Keratinocyte (primary cell): ENCODE measurements at regions not wholly inside any gene's neighbourhood (a gene's known extent, or its start where the extent isn't known, plus 50 kb on each side); places are given as distances from the start of the nearest gene placed in this dataset.

Experiments used
- DNase-seq: peaks from one replicate; pipeline ENCODE4 v3.0.0-alpha.2; 2011; ENCODE audit warnings: low read depth, missing footprints, low spot score
- FAIRE-seq: peaks from 2 replicates; lab custom pipeline; 2011; peaks lifted over from hg19 to GRCh38; lab: Jason Lieb, UNC
- H2AFZ ChIP-seq: 2 replicates; pipeline ENCODE4 v1.6.0; 2012; ENCODE audit warnings: low read length, control low read depth, inconsistent platforms; ENCODE audit not compliant: control insufficient read depth
- H3K27ac ChIP-seq: 2 replicates; pipeline ENCODE4 v1.5.1; 2011; ENCODE audit warnings: low read length; ENCODE audit not compliant: control insufficient read depth, insufficient read depth
- H3K27me3 ChIP-seq: 3 replicates; pipeline ENCODE4 v1.6.0; 2011; ENCODE audit warnings: low read length; ENCODE audit not compliant: control insufficient read depth, insufficient read depth; ENCODE audit errors: extremely low read depth
- H3K36me3 ChIP-seq, 2 experiments: 2 replicates in 1 of 2; 3 replicates in 1 of 2; pipeline ENCODE4 v1.5.1; 2011; ENCODE audit warnings: low read length in 2 of 2, mild to moderate bottlenecking in 1 of 2; ENCODE audit not compliant: control insufficient read depth in 2 of 2, insufficient read depth in 2 of 2; ENCODE audit errors: extremely low read depth in 1 of 2
- H3K4me1 ChIP-seq: 3 replicates; pipeline ENCODE4 v1.5.1; 2011; ENCODE audit warnings: low read length; ENCODE audit not compliant: control insufficient read depth, insufficient read depth; ENCODE audit errors: extremely low read depth
- H3K4me2 ChIP-seq: 3 replicates; pipeline ENCODE4 v1.6.0; 2011; ENCODE audit warnings: low read depth, low read length; ENCODE audit not compliant: control insufficient read depth, insufficient read depth; ENCODE audit errors: extremely low read depth
- H3K4me3 ChIP-seq, 3 experiments: fragments of 200-600 bp in 1 of 3; sonication (generic) in 1 of 3; 2 replicates in 2 of 3; 3 replicates in 1 of 3; pipeline ENCODE4 v1.5.1; 2011 to 2016; ENCODE audit warnings: low read length in 3 of 3, mild to moderate bottlenecking in 3 of 3, control low read depth in 2 of 3, inconsistent platforms in 1 of 3, low read depth in 1 of 3, mixed read lengths in 1 of 3, mixed run types in 1 of 3, moderate library complexity in 1 of 3; ENCODE audit not compliant: control insufficient read depth in 2 of 3, insufficient read depth in 2 of 3; ENCODE audit errors: extremely low read depth in 1 of 3
- H3K79me2 ChIP-seq: 2 replicates; pipeline ENCODE4 v1.6.0; 2012; ENCODE audit warnings: low read length; ENCODE audit not compliant: control insufficient read depth, insufficient read depth
- H3K9ac ChIP-seq: 3 replicates; pipeline ENCODE4 v1.6.0; 2011; ENCODE audit warnings: low read length; ENCODE audit not compliant: control insufficient read depth, insufficient read depth; ENCODE audit errors: extremely low read depth
- H3K9me1 ChIP-seq: 3 replicates; pipeline ENCODE4 v1.6.0; 2011; ENCODE audit warnings: low read length; ENCODE audit not compliant: control insufficient read depth, insufficient read depth; ENCODE audit errors: extremely low read depth
- H3K9me3 ChIP-seq: 2 replicates; pipeline ENCODE4 v1.5.1; 2012; ENCODE audit warnings: low read depth, low read length; ENCODE audit not compliant: control insufficient read depth
- H4K20me1 ChIP-seq: 3 replicates; pipeline ENCODE4 v1.6.0; 2011; ENCODE audit warnings: low read length; ENCODE audit not compliant: control insufficient read depth, insufficient read depth; ENCODE audit errors: extremely low read depth
- EZH2 ChIP-seq: IDR thresholded peaks from one replicate; pipeline ENCODE4 v1.6.1; 2012; ENCODE audit warnings: inconsistent platforms, mild to moderate bottlenecking, low read length, moderate library complexity
- dilution Hi-C: fragments of 300-500 bp; cut with MboI; formaldehyde crosslinking; loops from one replicate; pipeline ENCODE4 v1.7.0; 2020; ENCODE audit warnings: low sequenced_read_pairs; ENCODE audit not compliant: extremely low pct_ligation_motif_present
- TF ChIP-seq, protein P1 (sequence below), 3 experiments: IDR thresholded peaks in 1 of 3; conservative IDR thresholded peaks in 1 of 3; optimal IDR thresholded peaks in 1 of 3; 2 replicates in 2 of 3; 3 replicates in 1 of 3; pipeline versions ENCODE3 to v1.5.1; 2011; ENCODE audit warnings: low read length in 3 of 3, mild to moderate bottlenecking in 3 of 3, moderate library complexity in 2 of 3, control low read depth in 1 of 3, inconsistent platforms in 1 of 3; ENCODE audit not compliant: insufficient read depth in 2 of 3; ENCODE audit errors: extremely low read depth in 1 of 3

DNA sequence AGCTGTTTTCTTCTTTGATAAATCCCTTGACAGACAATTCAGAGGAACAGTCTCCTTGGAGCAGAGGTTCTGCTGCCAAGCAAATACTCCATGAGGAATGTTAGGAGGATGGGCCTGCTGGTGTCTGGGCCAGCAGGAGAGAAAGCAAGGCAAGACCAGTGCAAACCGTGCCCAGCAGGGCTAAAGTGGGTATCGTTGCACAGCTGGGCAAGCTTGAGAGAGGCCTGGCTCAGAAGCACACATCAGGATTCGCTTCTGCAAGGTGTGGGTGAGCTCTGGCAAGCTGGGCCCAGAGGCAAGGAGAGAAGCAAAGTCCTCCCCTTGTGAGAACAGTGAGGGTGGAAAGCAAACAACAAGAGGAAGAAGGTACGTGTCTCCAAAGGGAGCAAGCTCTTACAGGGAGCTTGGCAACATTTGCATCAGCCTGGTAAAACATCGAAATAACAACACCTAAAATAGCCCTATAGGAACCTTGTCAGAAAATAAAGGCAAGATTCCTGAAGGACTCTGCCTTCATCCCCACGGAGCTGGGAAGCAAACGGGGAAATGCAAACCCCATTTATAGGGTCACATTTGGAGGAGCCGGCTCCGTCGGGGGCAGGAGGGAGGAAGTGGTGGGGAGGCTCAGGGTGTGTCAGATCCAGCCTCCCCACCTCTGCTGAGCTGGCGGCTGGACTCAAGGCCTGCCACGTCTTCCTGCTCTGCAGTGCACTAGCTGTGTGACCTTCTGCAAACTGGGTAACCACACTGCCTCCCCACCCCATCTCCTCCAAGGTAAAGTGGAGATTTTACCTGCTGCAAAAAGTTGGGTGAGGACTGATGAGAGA, 62.3 kb upstream of the HIVEP3 start:
- Histone ChIP-seq H4K20me1 (no peaks in the 10 kb centered on the region), H3K9me3 (no peaks in the 10 kb centered on the region), H3K4me1 (no peaks in the 10 kb centered on the region), H3K4me3 (no peak overlapping the region), H3K9ac (no peak overlapping the region), H3K27me3 (peaks cover 3% of the 10 kb centered on the region), H3K9me1 (no peaks in the 10 kb centered on the region), H3K4me2 (no peak overlapping the region), H3K36me3 (no peaks in the 10 kb centered on the region), H3K79me2 (no peaks in the 10 kb centered on the region), H2AFZ (no peak overlapping the region), H3K27ac (no peak overlapping the region)
- TF ChIP-seq, protein P1, sequence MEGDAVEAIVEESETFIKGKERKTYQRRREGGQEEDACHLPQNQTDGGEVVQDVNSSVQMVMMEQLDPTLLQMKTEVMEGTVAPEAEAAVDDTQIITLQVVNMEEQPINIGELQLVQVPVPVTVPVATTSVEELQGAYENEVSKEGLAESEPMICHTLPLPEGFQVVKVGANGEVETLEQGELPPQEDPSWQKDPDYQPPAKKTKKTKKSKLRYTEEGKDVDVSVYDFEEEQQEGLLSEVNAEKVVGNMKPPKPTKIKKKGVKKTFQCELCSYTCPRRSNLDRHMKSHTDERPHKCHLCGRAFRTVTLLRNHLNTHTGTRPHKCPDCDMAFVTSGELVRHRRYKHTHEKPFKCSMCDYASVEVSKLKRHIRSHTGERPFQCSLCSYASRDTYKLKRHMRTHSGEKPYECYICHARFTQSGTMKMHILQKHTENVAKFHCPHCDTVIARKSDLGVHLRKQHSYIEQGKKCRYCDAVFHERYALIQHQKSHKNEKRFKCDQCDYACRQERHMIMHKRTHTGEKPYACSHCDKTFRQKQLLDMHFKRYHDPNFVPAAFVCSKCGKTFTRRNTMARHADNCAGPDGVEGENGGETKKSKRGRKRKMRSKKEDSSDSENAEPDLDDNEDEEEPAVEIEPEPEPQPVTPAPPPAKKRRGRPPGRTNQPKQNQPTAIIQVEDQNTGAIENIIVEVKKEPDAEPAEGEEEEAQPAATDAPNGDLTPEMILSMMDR (optimal IDR thresholded peaks at IDR 0.05 in 1 of 3, IDR thresholded peaks at IDR 0.05 in 1 of 3, conservative IDR thresholded peaks at IDR 0.05 in 1 of 3; ENCODE audit: extremely low read depth in 1 of 3, insufficient read depth in 2 of 3, low read length in 3 of 3), result no peak
- TF ChIP-seq EZH2, result no peak
- no peak for DNase-seq
- dilution Hi-C loops, result no loop called here
- no peak for FAIRE-seq

DNA sequence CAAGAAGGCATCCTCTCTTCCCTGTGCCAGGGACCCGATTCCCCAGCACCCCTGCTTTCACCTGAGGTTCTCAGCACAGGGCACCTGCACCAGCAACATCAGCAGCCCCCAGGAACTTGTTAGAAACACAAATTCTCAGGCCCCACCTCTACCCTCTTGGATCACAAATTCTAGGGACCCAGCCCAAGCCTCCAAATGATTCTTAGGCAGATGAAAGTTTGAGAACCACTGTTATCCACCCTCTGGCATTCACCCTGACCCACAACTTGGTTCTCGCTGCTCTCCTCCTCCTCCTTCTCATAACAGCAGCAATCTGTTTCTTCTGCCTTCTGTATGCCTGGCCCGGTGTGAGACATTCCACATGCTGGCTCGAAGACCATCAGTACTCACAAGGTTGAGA, 60.3 kb upstream of the HIVEP3 start:
- Histone ChIP-seq H3K27ac (no peak overlapping the region), H3K9me3 (no peaks in the 10 kb centered on the region), H3K4me1 (no peaks in the 10 kb centered on the region), H3K36me3 (no peaks in the 10 kb centered on the region), H3K9me1 (no peaks in the 10 kb centered on the region), H2AFZ (no peak overlapping the region), H3K27me3 (peaks cover 3% of the 10 kb centered on the region), H3K79me2 (no peaks in the 10 kb centered on the region), H3K9ac (no peak overlapping the region), H3K4me2 (no peak overlapping the region), H3K4me3 (no peak overlapping the region), H4K20me1 (no peaks in the 10 kb centered on the region)
- TF ChIP-seq, protein P1 (optimal IDR thresholded peaks at IDR 0.05 in 1 of 3, IDR thresholded peaks at IDR 0.05 in 1 of 3, conservative IDR thresholded peaks at IDR 0.05 in 1 of 3; ENCODE audit: extremely low read depth in 1 of 3, insufficient read depth in 2 of 3, low read length in 3 of 3), result no peak
- TF ChIP-seq EZH2, result no peak
- FAIRE-seq, result no peak
- dilution Hi-C loops, result no loop called here
- no peak for DNase-seq
